DMS 273 (cell line): ENCODE measurements at regions not wholly inside any gene's neighbourhood (a gene's known extent, or its start where the extent isn't known, plus 50 kb on each side); places are given as distances from the start of the nearest gene placed in this dataset.

ENCODE experiments used
- DNase-seq: peaks from one replicate; lab custom pipeline; 2025; ENCODE audit not compliant: unreplicated experiment; lab: John Stamatoyannopoulos, UW

DNA sequence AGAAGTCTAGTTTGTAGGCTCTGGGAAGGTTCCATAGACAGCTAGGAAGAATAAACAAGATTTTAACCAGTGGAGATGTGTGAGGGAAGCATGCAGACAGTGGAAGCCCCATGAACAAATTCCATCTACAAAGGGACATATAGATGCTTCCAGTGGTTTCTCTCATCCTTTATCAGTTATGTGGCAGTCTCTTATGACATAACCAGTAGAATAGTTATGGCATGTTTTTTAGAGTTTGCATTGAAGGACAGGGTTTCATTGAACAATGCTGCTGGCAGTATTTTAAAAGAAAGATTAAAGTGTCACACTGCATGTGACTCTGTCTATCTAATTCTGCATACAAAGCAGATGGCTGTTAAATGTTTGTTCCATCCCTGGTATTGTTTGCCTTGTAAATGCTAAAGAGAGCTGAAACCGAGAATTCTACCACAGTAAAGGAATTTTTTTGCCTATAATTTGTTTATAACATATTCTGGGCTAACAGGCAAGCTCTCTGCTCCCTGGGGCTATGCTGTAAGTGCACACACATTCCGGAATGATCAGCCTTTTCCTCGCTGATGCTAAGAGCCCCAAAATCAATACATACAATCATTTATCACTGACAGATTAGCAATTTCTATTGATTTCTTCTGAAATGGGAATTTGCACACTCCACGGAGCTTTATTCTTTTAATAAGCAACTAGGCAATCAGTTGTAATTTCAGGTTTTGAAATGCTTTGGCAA, 76.8 kb upstream of the PELI1 start:
- DNase-seq = no peak

DNA sequence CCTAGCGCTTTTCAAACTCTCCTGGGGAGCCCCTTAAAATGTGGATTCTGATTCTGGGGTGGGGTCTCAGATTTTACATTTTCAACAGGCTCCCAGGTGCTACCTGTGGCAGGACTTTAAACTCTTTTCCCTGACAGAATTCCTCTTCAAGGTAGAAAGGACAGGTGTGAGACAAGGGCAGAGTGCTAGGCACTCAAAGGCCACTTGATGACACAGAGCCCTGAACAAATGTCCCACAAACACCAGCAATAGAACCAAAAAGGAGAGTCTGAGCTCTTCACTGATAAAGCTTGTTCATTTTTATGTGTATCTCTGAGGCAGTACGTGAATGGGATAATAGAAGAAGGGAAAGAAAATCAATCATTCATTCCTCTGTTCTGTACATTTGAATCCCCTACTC, 77.7 kb upstream of the PELI1 start:
- DNase-seq = no peak

DNA sequence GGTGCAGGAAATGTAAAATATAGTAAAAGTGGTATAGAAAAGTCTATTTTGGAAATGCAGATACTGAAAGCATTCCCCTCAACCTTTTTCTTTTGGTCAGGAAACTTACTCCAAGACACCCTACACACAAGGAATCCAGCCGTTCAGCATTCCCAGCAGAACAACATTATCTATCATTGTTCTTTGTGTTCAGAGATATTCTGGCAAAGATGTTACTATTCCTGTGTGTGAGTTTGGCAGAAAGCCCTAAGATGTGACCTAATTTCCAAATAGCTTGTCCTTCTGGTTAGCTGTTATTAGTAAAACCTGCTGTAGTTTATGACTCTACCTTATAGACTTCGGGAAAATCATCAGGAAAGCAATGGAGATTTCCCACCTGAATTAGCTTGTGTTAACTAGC, 78.1 kb upstream of the PELI1 start:
- no peak for DNase-seq

DNA sequence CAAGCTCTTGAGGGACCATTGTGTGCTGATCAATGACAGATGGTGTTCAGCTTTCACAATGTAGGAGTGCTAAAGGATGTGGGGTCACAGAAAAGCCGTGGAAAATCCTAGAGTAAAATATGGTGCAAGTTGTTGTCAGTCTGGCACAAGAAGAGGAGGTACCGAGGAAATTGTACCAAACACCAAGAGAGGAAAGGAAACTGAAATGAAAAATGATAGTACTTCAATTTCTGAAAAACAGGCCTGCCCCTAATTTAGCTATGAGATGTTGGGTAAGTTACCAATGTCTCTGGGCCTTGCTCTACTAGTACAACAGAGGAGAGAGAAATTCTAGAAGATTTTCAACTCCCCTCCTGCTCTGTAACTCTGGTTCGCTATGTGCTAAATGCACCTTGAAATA, 78.8 kb upstream of the PELI1 start:
- DNase-seq = no peak

DNA sequence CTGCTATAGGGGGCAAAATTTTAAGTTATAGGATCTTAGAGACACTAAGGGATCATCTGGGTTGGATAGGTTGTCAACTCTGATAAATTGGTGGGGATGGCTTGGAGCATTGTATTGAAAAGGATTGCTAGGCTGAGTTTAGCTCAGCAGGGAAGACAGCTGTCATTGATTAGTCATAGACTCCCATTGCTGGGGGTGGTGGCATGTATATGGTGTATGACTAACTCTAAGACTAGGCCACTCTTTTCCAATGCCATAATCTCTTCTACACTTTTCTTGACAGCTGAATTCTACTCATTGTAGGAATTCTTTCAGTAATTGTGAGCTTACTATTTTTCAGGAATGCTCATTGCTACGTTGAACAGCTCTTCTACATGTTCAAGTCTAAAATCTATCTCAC, 81.3 kb upstream of the PELI1 start:
- DNase-seq = no peak

DNA sequence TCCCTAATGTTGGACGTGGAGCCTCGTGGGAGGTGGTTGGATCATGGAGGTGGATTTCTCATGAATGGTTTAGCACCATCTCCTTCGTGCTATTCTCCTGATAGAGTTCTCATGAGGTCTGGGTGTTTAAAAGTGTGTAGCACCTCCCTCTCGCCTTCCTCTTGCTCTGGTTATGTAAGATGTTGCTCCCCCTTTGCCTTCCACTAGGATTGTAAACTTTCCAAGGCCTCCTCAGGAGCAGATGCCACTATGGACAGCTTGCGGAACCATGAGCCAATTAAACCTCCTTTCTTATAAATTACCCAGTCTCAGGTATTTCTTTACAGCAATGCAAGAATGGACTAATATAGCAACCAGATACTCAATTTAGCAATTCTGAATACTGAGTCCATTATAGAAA, 82.4 kb upstream of the PELI1 start:
- DNase-seq = no peak

DNA sequence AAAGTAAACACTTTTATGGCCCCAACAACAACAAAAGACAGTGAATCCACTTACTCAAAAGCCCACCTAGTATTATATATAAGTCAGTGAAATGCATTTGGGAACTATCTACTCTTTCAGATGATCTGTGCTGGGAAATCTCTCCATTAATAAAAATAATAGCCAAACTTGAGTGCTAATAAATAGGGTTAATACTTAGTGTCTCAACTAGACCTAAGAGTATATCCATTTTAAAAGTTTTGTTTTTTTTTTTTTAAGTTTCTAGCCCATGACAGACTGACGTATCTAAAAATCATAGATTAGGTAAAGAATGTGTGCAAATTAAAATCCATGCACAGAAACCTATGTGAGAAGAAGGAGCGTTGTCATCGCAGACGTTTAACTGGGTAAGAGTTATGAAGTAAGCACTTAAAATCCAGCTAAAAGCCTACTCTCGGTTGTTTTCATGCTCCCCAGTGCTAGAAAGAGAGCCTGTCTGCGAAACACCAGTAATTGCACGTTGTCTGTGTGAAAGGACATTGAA, 83.4 kb upstream of the PELI1 start:
- no peak for DNase-seq

DNA sequence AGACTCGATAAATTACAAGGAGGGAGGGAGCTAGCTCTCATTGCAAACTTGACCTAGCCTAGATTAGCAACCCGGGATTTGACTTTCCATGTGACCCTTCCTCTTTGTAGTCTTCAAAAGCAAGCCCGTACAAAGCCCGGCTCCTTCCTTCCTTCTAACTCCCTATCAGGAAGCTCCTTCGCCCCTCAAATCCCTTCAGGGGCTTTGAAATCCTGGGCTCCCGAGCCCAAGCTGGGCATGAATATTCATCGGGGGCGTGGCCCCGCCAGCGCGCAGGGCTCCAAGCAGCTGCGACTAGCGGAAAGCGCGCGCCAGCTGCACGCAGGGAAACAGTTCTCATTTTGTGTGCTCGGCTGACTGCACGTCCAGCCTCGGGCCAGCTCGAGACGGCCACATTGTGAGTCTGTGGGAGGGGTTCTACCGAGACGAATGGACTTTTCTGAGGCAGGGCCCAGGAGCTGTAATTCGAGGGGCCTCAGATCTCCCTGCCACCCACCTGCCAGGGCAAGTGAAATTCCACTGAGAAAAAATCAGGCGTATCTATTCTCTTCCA, 84.0 kb upstream of the PELI1 start:
- peak; percentile 93 for DNase-seq

DNA sequence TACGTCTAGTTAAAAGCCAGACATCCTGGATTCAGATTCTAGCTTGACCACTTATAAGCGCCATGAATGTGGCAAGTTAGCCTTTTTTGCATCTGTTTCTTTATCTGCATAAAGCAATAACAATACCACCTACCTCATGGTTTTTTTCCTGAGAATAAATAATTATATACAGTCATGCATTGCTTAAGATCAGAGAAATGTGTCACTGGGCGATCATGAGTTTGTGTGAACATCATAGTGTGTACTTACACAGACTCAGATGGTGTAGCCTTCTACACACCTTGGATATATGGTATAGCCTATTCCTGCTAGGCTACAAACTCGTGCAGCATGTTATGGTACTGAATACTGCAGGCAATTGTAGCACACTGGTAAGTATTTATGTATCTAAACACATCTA, 84.7 kb upstream of the PELI1 start:
- no peak for DNase-seq

DNA sequence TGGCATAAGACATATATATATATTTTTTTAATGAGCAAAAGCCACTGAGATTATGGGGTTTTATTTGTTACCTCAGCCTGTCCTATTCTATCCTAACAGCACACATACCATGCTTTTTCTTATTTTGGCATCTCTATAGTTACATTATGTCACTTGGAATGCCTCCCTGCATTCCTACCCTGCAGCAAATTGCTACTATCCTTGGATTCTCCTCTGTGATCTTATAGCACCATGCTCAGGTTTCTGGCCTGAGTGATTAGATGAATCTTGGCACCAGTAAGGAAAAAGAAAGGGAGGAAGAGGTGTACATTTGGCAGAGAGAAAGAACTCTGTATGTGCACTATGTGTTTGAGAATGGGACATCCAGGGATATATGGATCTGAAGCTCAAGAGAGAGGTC, 86.3 kb upstream of the PELI1 start:
- DNase-seq = no peak

DNA sequence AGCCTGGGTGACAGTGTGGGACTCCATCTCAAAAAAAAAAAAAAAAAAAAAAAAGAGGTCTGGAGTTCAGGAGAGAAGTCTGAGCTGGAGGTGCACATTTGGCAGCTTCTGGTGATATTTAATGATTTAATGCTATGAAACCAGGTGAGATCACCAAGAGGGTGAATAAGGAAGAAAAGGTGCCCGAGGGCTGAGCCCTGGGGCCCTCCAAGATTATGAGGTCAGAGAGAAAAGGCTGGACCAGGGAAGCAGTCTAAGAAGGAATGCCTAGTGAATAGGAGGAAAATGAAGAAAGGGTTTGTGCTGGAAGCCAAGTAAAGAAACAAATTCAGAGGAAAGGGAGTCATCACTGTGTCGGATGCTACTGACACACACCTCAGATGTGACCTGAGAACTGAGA, 88.0 kb upstream of the PELI1 start:
- no peak for DNase-seq

DNA sequence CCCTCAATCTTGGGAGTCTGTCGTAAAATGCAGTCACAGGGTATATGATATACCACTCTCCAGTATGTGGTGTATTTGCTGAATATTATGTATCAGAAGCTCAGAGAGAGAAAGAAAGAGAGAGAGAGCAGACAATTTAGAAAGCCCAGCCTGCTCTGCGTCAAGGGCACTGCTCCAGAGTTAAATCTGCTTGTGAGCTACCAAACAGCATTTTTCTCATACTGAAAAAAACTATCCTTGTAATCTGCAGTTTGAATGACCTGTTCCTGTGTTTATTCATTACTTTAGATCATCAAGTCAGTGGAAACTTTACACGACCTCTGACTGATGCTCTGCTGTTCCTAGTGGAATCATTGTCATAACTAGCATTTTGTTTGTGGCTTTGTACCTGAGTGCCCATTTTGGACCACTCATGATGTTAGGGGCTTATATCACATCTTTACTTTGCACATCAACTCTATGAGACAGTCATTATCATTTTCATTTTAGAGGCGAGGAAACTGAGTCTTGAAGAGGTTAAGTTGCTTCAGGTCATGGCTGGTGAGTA, 89.2 kb upstream of the PELI1 start:
- DNase-seq = no peak

DNA sequence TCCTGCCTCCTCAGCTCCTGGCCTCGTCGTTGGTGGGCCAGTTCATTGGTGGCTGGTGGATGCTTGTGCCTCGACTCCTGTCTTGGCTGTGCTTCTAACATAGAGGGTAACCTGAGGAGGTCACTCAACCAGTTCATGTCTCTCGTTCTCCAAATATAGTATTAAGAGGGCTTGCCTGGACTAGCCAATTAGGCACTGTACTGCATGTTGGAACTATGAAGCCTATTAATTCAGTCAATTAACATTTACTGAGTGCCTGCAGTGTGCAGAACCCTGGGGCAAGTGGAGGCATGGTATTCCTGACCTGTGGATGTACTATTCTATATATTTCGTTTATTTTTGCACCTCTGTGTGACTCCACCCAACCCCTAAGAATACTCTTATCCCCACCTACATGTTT, 89.9 kb upstream of the PELI1 start:
- no peak for DNase-seq

DNA sequence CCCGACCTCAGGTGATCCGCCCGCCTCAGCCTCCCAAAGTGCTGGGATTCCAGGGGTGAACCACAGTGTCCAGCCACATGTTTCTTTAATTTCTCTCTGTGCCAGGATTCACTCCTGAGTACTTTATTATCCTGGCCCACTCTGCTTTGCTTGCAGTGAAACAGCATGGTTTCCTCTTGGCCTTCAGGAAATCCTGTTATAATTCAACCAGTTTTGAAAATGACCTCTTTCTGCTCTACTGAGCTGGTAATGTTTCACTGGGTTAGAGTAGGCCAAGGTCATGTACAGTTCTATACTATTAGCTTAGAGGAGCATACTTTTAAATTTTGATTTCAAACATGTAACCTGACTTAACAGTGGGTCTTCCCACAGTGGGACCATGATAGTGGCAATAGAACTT, 90.6 kb upstream of the PELI1 start:
- DNase-seq = no peak

DNA sequence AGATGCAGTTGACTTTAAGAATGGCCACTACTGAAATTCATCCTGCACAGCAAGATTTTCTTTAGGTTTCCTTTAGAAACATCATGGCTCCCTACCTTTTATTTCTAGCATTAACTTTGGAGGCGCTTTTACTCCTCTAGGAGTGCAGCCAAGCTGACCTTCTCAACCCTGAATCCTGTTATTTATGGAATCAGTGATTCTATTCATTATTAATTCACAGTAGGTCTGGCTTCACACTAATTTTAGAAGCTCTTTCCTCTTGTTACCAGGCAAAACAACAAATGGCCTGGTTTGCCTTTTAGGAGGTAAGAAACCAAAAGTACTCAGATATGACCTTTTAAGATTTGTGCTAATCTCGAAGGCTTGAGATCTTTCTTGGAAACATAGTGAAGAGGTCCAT, 93.0 kb upstream of the PELI1 start:
- DNase-seq = no peak

DNA sequence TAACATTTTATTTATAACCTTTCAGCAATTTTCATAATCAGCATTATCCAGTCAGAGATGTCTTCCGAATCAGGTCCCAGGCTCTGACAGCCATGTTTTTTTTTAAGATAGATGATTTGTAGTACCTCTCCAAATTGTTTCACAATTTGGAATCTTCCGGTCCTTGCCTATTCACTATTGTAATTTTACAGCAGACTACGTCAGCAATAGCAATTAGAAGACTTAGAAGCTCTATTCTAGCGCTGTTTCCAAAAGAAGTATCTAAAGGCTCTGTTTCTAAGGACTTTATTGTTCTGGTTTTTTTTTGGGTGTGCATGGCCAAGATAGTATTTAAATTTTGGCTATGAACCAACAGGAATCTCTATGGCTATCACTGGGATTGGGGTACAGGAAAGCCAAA, 94.6 kb upstream of the PELI1 start:
- DNase-seq = no peak

DNA sequence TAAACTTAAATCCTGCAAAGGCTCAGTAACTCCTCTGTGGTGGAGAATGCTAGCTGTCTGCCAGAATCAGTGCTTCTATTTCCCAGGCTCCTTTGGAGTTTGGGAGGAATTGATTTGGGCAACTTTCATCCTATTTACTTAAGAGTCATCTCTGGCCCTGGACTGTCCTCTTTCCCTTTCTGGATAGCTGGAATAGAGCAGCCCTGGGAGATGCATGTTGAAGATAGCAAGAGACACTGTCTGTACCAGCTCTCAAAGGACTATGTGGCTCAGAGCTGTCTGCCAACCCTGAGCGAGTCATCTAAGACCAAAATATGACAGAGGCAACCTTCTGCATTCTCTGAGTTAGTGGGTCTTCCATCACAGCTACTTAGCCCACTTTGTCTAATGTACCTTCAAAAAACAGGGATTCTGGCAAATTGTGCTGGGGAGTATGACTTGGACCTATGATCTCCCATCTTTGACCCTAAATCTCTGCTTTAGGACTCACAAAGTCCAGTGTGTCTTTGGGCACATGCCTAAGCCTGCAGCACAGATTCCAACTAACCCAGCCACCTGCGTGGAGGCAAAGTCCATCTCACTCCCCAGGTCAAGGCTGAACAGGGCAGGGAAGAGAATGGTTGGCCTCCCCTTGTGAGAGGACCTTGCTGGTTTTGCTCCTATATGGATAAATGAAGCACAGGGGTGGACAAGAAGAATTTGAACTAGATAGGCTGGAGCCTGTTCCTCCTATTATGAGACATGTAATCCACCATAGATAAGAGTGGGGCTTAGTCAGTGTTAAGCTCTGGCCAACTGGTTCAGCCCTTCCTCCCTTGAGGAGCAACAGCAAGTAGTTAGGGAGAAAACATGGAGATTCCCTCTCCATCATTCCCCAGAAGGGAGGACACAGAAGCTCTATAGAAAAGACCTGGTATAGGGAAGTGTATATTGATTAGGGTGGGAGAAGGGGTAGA, 99.1 kb upstream of the PELI1 start:
- no peak for DNase-seq

DNA sequence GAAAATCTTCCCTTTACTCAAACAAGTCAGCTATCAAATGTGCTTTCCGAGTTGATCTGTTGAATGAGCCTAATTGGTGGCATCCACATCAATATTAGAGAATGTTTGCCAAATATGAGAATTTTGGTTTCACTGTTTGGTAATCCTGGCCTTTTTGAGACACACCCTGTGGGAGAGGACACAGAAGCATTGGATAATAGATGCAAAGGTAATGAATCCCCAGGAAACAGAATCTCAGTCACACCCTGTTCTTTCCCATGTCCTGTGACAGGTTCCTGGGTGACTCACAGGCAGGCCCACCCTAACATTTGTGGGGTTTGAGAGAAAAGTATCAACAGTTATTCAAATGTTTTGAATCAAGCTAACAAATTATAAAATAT, 99.8 kb upstream of the PELI1 start:
- no peak for DNase-seq

DNA sequence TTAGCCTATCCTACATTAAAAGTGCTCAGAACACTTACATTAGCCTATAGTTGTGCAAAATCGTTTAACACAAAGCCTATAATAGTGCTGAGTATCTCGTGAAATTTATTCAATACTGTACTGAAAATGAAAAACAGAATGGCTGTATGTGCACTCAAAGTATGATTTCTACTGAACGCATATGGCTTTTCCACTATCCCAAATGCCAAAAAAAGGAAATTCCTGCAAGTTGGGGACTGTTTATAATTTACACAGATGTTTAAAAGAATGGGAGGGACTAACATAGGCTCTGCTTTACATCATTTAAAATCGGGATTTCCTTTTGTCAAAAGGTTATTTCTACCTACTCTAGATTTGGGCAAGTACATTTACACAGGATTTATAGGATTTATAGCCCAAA, 101.4 kb upstream of the PELI1 start:
- DNase-seq = no peak

DNA sequence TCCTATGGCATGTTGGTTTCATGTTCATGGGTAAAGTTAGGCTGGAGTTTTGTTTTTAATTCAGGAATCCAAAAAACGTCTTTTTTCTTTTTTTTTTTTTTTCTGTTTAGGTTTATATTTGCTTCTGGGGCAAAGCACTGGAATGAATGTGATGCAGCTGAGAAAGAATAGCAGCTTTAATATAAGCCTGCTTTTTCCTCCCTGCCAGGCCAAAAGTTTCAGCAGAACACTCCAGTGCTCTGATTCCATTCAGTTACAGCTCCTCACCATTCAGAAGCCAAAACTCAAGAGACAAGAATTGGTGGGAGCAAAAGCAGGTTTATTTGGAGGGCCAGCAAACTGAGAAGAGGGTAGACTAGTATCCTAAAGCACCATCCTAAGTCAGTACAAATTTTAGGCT, 102.7 kb upstream of the PELI1 start:
- no peak for DNase-seq

DNA sequence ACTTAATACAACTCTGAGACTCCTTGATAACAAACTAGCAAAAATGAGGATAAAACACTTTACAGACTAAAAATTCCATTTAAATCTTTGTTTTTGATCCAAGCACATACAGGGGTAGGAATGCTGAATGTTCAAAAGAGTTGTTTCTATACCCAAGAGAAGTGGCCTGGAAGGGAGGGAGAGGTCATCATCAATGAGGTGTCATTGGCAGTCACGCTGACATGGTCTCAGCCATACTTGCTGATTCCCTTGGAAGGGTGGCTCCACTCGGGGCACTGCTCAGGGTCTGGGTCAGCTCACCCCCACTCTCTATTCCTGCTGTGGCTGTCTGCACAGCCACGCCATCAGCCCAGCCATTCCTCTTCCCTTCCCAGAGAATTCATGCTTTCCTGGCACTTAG, 105.2 kb upstream of the PELI1 start:
- no peak for DNase-seq

DNA sequence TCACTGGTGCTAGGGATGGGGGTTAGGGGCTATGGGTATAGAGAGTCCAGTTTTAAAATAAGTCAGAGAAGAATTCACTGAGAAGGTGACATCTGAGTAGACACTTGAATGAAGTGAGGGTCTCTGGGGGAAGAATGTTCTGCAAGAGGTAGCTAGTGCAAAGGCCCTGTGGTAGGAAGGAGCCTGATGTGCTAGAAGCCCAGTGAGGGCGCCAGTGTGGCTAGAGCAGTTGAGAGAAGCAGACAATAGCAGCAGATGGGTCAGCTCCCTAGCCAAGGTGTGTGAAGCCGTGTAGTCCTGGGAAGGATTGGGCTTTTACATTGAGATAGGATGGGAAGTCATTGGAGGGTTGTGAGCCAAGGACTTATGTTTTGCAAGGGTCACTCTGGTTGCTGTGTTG, 105.8 kb upstream of the PELI1 start:
- DNase-seq = no peak
